GM21717 (cell line): ENCODE measurements at regions not wholly inside any gene's neighbourhood (a gene's known extent, or its start where the extent isn't known, plus 50 kb on each side); places are given as distances from the start of the nearest gene placed in this dataset.

ENCODE experiments used
- ATAC-seq: cut with Tn5 transposase; IDR thresholded peaks from one replicate; pipeline ENCODE4 v1.9.1; 2021; ENCODE audit warnings: mild to moderate bottlenecking, moderate library complexity; ENCODE audit not compliant: unreplicated experiment

DNA sequence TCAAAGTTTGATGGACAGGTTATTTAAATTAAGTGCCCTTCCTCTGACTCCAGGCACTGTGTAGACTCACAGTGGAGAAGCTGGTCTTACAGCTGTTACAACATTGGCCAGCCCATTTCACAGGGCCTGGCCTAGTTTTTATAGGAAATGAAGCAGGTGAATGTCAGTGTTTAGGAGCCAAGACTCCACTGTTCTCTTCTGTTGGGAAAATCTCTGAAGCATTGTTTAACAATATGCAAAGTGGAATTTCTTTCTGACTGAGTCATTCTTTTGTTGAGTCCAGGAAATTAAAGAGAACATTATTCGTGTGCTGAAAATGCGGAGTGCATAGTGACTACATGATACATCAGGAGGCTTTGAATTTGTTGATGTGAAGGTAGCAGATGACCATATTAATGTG, 64.7 kb downstream of the ARRDC4 start:
- no peak for ATAC-seq

DNA sequence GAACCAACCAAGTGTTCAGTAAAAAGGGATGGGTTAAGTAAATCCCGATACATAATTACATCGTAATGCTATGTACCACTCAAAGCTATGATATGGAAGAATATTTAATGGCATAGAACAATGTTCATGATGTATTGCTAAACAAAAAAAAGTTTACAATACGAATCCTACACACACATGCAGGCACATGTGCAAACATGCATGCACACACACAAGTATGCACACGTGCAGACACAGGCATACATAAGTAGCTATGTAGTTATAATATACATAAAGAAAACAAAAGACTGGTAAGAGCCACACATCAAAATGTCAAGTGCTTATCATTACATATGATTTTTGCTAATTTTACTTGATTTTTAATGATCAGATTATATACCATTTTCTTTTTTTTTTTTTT, 74.2 kb downstream of the ARRDC4 start:
- no peak for ATAC-seq

DNA sequence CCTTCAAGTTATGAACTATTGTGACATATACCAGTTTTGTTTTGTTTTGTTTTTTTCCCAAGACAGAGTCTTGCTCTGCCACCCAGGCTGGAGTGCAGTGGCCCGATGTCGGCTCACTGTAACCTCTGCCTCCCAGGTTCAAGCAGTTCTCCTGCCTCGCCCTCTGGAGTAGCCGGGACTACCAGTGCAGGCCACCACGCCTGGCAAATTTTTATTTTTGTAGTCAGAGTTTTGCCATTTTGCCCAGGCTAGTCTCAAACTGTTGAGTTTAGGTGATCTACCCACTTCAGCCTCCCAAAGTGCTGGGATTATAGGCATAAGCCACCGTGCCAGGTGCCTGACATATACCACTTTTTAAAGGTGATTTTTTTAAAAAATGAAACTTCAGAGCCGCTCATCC, 74.6 kb downstream of the ARRDC4 start:
- no peak for ATAC-seq

DNA sequence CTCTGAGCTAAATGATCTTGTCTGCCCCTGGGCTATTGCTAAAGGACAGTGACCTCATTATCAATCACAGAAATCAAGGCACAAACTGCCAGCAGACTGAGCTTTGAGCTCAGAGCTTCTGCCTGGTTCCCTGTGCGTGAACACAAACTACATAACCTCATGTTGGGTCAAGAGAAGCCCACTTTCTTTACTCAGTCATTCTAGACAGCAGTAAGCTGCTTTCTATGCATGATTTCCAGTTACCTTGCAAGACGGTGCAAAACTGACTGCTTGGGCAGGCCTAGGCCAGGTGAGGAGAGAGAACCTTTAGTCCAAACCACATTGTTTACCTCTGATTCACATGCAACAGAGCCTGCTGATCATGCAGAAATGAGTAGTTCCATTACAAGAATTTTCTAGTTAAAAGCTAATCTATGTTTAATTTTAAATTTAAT, 75.1 kb downstream of the ARRDC4 start:
- no peak for ATAC-seq

DNA sequence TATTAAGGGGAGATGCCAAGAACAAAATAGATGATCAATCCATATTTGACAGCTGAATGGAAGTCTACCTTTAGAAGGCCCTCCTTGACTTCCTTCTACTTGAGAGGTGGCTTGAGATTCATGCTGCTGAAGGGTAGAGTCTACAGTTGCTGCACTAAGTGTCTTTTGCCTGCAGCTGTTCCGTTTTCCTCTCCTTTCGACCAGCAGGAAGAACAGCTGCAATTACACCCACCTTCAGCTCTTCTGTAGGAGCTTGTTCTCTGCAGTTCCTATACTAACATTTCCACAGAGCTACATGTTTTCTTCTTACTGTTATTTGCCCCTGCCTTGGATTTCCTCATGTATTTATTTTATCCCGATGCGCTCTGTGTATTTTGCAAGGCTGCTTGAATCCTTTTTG, 79.1 kb downstream of the ARRDC4 start:
- no peak for ATAC-seq

DNA sequence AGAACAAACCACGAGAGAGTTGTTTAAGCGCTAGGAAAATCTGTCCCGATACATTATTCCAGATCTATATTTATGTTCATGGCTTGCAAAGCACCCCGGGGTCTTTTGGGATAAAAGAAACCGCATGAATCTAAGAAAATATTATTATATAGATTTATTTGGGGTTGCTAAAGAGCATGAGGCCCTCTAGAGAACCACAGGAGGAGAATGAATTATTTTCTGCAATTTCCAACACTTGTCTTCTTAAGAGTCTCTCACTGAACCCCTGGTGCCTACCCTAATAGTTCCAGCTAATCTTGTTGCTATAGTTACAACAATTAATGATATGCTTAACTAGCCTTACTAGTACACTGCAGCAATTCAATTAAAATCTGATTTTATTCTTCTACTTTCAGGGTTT, 79.6 kb downstream of the ARRDC4 start:
- no peak for ATAC-seq

DNA sequence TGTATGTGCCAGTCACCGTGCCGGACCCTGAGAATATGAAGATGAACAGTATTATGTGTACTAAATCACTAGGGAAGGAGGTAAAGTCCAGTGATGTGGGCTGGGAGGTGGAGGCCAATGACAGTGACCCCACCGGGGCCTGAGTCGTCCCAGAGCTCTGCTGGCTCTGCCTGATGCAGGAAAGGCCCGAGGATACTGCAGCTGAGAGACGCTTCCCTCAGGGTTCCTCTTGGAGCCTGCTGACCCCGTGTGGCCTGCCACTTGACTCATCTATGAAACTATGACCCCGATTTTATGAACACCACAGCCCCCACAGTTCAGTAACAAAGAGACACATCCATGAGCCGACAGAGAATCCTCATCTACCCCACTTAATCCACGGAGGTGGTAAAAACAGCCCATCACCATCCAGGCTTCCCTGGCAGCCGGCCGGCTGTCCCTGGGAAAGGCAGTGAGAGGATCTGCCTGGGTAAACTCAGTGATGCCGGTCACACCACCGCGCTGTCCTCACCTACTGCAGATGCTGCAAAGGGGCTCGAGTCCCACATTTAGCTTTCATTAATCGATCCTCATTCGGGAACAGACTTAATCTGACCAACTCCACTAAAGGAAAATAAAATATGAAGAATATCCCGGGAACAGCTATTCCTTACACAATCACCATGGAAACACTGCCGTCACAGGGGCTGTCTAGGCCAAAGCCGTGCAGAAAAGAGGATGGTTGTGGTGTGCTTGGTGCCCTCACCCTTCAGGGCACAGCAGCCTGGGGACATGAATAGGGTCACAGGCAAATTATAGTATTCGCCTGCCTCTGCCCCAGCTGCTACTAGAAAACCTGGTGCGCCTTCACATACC, 82.9 kb downstream of the ARRDC4 start:
- no peak for ATAC-seq

DNA sequence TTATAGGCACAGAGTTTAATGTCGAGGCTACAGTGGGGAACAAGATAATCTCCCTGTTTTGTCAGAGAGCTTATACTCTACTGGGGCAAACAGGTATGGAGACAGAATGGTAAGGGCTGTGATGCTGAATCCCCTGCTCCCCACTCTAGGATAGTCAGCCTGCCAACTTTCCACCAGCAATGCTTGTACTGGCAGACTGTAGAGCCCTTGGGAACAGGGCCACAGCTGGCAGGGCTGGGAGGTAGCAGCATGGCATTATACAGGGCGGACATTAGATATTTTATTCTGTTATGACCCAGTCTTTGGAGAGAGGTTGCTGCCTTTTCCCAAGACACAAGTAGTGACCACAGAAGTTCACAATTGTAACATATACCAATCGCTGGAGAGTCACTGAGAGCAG, 91.2 kb downstream of the ARRDC4 start:
- ATAC-seq: no peak

DNA sequence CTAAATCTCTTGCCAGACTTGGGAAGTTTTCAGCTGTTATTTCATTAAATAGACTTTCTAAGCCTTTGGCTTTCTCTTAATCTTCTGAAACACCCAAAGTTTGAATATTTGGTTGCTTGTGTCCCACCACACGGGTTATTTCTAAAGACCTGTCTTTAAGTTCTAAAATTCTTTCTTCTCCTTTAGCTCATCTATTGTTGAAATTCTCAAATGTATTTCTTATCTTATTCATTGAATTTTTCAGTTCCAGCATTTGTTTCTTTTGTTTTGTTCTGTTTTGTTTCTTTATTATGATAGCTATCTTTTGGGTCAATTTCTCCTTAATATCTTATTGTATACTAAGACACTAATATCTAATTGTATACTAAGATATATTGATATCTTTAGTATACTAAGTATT, 97.0 kb downstream of the ARRDC4 start:
- ATAC-seq: no peak

DNA sequence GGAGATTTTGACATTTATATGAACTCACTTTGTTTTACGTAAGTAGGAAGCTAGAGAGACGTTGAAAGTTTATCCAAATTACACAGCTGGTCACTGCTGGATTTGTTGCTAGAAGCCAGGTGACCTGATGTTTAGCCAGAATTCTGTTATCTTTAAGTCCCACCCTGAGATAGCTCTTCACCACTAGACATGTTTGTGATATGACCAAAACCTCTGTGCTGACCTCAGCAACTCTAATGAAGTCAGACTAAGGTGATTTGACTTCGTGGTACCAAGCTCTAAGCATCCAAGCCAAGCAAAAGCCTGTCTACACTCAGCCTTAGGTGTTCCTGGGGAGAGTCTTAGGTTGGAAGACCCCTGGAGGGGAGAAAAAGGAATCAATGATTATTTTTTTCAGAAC, 102.4 kb downstream of the ARRDC4 start:
- ATAC-seq: no peak

DNA sequence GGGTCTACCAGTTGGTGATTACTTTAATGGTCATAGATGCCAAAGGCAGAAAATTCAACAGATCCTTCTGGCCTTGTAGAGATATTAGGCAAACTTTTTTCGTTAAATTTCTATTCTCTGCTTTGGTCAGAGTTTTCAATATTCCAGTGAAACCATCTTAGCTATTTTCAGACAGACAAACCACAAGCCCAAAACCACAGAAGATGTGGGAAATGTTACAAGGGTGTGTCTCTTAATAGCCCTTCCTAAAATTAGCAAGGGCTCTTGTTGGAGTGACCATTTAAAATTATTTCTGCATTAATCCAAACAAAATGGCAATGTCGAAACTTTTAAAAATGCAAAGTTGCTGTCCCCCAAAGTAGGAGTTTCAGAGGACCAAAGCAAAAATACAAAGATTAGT, 102.8 kb downstream of the ARRDC4 start:
- ATAC-seq: no peak

DNA sequence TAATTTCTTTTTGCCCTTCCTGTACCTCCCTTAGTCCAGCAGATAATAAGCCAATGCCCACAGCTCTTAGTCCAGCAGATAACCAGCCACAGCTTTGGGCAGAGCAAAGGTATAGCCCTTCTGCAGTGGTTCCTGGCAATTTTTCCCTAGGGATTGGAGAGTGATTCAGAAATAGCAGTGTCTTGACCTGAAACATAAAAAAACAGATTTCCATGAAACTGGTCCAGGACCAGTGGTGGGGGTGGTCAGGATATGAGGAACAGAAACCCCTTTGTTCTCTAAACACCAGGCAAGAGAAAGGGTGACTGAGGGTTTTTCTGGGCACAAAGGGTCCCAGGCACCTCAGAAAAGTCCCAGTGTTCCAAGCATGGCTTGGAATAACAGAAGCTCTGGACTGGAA, 103.4 kb downstream of the ARRDC4 start:
- no peak for ATAC-seq

DNA sequence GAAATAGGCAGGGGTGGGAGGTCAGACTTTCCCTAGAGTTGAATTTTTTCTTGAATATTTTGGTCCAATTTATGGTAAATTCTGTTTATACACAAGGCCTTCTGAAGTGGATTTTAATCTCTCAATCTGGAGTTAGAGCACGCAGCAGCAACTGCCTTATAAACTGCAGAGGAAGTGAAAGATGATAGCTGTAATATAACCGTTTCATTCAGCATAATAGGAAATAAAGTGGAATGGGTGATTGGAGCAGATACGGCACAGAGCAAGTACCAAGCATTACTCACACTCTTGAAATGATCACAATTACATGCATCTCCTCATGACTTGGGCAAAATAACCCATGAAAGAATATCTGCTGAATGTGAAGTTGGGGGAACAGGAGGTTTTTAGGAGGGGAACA, 106.8 kb downstream of the ARRDC4 start:
- no peak for ATAC-seq

DNA sequence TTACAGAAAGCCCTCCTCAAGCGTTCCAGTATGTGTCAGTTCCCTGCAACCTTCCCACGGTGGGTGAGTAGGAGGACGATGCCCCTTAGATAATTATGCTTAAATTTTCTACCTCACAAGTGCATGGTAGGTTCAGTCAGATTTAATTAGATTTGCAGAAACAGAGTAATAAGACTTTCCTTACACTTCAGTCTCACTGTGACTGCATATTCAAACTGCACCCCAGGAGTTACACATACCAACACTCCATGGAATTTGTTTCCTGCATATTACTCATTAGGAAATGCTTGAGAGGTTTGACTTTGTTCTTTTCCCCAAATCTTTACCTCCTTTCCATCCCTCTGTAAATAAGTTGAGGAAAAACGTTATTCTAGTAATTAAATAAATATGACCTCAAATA, 108.8 kb downstream of the ARRDC4 start:
- no peak for ATAC-seq

DNA sequence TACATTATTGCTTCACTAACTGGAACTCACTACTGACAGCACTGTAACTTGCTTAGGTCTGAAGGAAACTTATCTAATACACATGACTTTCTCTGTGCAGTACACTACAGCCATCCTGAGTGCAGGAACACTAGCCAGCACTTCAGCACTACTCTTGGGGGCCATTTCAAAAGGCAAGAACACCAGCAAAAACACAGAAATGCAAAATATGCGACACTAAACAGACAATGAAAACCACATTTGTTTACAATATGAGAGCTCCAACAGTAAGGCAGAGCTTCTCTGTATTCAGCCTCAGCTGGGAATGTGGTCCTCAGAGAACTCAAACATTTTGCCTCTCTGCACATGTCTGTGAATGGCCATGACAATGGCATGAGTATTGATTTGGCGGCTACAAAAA, 109.6 kb downstream of the ARRDC4 start:
- ATAC-seq: no peak

DNA sequence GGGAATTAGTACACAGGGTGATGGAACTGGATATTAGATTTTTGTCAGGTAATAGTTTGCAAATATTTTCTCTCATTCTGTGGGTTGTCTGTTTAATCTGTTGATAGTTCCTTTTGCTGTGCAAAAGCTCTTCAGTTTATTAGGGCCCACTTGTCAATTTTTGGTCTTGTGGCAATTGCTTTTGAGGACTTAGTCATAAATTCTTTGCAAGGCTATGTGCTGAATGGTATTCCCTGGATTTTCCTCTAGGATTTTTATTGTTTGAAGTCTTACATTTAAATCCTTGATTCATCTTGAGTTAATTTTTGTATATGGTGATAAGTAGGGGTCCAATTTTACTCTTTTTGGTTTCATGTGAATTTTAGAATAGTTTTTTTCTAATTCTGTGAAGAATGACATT, 111.3 kb downstream of the ARRDC4 start:
- ATAC-seq: no peak

DNA sequence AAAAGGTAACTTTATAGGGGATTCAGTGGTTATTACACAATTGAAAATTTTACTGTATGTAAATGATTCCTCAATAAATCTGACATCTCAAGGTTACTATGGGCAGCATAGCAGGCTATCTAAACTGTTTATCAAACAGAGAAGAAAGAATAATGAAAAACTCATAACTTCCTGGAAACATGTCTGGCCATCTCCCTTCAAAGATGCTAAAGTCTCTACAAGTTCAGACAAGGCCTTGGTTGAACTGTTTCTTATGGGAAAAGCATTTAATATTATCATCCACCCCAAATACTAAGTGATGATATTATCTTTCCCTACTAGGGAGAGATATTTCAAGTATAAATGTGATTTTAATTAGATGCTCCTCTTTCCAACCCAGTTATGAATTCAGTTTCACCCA, 114.9 kb downstream of the ARRDC4 start:
- ATAC-seq: no peak

DNA sequence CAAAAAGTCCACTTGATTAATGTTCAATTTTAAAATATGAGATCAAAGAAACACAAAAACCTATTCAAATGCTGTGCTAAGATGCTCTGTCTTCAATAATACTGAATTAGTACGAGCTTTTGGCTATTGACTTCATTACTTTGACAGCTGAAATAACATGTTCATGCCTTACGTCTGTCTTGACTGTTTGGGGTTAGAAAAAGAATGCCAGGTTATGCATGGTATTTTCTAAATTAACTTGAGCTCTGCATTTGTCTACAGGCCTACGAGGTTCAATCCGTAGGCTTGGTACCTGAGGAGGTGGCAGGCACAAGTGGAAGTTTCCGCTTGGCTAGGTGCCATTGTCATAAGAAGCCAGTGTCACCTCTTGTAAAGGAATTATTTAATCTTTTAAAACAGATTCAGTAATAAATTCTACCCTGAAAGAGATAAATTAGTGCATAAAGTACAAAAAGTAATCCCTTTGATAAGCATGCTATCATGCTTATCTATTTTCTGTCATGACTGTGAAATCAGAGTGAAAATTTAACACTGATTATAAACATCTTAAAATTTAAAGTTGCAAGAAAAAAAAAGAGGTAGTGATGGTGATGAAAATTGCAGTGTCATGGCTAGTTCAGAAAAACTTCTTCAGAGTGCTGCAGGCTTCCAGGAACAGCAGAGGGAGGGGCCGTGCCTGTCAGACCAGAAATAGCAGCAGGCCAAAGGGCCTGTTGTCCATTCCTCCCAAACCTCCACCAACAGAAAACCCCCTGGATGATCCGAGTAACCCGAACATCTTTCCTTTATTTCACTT, 115.7 kb downstream of the ARRDC4 start:
- ATAC-seq: no peak

DNA sequence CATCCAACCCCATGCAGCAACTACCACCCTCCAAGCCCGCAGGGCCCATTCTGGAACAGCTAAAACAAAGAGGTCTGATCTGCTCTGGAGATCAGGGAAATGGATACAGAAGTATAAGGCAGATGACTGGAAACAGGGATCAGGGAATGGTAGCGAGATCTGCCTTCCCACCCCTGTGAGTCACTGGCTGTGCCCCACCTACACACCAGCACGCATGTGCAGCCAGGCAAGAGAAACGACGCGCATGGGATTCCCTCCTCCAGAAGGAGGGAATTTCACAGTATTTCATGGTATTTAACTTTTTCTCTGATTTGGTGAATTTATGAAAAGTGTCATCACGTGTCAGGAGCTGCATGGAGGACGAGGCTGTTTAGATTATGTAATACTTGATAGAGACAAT, 116.7 kb downstream of the ARRDC4 start:
- ATAC-seq: no peak

DNA sequence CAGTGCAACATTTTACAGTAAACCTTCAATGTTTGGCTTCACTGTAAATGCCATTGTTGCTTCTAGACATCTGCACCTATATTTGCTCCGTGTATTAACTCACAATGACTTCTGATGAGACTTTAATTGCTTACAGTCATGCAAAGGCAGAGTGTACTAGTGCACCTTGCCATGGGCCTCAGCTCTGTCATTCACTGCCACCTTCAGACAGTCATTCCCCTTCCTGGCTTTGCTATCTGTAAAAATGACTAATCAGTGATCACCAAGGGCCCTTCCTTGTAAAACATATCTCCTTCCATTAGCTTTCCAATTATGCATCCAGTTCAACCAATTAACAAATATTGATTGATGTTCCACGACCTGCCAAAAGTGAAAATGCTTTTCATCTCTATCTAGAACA, 120.3 kb downstream of the ARRDC4 start:
- no peak for ATAC-seq

DNA sequence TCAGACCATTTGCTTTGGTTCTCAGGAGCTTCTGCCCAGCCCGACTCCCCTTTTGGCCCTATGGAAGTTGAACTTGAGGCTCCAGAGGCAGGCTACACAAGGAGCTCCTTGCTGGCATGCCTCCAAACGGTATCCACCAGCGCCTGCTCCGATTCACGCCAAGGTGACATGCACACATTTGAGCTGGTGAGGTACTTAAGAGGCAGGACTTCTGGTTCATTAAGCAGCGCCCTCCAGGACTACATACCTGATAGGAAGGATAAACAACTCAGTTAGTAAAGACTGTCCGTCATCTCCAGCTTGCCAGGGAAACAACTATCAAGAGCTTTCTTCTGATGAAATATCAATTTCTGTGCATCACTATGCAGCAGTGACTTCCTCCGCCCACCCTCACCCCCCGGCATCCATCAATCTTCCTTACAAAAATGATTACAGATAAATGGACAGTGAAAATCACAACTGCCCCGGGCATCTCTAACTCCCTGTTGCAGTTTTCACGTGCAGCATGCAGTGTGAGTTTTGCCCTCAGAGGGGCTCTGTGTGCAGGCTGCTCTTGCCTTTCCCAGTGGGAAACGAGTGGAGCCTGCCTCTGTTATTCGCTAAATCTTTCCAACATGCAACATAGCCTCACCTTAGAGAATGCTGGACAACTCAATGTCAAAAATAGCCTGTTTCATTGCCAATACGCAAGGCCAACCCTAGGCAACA, 122.9 kb downstream of the ARRDC4 start:
- no peak for ATAC-seq
